Liver (tissue), 8 donors: ENCODE measurements at regions not wholly inside any gene's neighbourhood (a gene's known extent, or its start where the extent isn't known, plus 50 kb on each side); places are given as distances from the start of the nearest gene placed in this dataset.

Source experiments
- DNase-seq: peaks from one replicate; pipeline ENCODE4 v3.0.0-alpha.2; 2017; ENCODE audit warnings: low spot score
- H3K27ac ChIP-seq, 2 donors: one replicate each; pipeline ENCODE4 v1.7.0; 2013; ENCODE audit warnings: inconsistent platforms in 2 of 2, low read length in 2 of 2, control low read depth in 1 of 2, low read depth in 1 of 2, mild to moderate bottlenecking in 1 of 2
- H3K27me3 ChIP-seq, 4 donors: one replicate each; pipeline versions ENCODE4 v1.6.1 to v1.7.0; 2013; ENCODE audit warnings: low read length in 3 of 4, inconsistent platforms in 1 of 4, mild to moderate bottlenecking in 1 of 4, moderate library complexity in 1 of 4; ENCODE audit not compliant: control insufficient read depth in 4 of 4, insufficient read depth in 4 of 4
- H3K36me3 ChIP-seq, 4 donors: one replicate each; pipeline versions ENCODE4 v1.6.1 to v1.7.0; 2013; ENCODE audit warnings: low read length in 3 of 4, mild to moderate bottlenecking in 3 of 4, low read depth in 1 of 4, moderate library complexity in 1 of 4; ENCODE audit not compliant: control insufficient read depth in 4 of 4, insufficient read depth in 3 of 4
- H3K4me1 ChIP-seq, 4 donors: one replicate each; pipeline versions ENCODE4 v1.6.1 to v1.7.0; 2013; ENCODE audit warnings: low read length in 3 of 4, mild to moderate bottlenecking in 3 of 4, moderate library complexity in 1 of 4; ENCODE audit not compliant: control insufficient read depth in 4 of 4, insufficient read depth in 4 of 4
- H3K4me3 ChIP-seq, 3 donors: one replicate each; pipeline versions ENCODE4 v1.6.1 to v1.7.0; 2013; ENCODE audit warnings: low read length in 3 of 3, control low read depth in 1 of 3, low read depth in 1 of 3, mild to moderate bottlenecking in 1 of 3
- H3K9ac ChIP-seq, 2 donors: one replicate each; pipeline ENCODE4 v1.7.0; 2013; ENCODE audit warnings: low read length in 2 of 2, mild to moderate bottlenecking in 2 of 2, moderate library complexity in 2 of 2, control low read depth in 1 of 2, low read depth in 1 of 2
- H3K9me3 ChIP-seq, 4 donors: one replicate each; pipeline versions ENCODE4 v1.6.1 to v1.7.0; 2013; ENCODE audit warnings: low read length in 3 of 4; ENCODE audit not compliant: control insufficient read depth in 4 of 4
- ATF3 ChIP-seq: IDR thresholded peaks from 2 replicates; pipeline ENCODE4 v1.6.1; 2016; ENCODE audit warnings: antibody characterized with exemption
- CTCF ChIP-seq: fragments of 150-350 bp; IDR thresholded peaks from 2 replicates; pipeline ENCODE4 v1.5.1; 2017; ENCODE audit warnings: improper control_type of control experiment, low read depth, low read length; ENCODE audit not compliant: missing input control
- EGR1 ChIP-seq, 2 donors: IDR thresholded peaks; 2 replicates each; pipeline ENCODE4 v1.6.1; 2016 to 2018; ENCODE audit warnings: antibody characterized with exemption in 2 of 2, low read depth in 2 of 2
- FOXA1 ChIP-seq: IDR thresholded peaks from 2 replicates; pipeline ENCODE4 v1.6.1; 2016; ENCODE audit warnings: antibody characterized with exemption
- FOXA2 ChIP-seq: IDR thresholded peaks from 2 replicates; pipeline ENCODE4 v1.6.1; 2016; ENCODE audit warnings: antibody characterized with exemption
- GABPA ChIP-seq, 2 donors: IDR thresholded peaks in 1 of 2; conservative IDR thresholded peaks in 1 of 2; 2 replicates each; pipeline ENCODE4 v1.6.1; 2016; ENCODE audit warnings: antibody characterized with exemption in 2 of 2, mild to moderate bottlenecking in 1 of 2, moderate library complexity in 1 of 2
- HNF4A ChIP-seq, 2 donors: conservative IDR thresholded peaks; 2 replicates each; pipeline ENCODE4 v1.6.1; 2016; ENCODE audit warnings: antibody characterized with exemption in 2 of 2, mild to moderate bottlenecking in 2 of 2
- HNF4G ChIP-seq: IDR thresholded peaks from 2 replicates; pipeline ENCODE4 v1.6.1; 2016; ENCODE audit warnings: antibody characterized with exemption
- JUND ChIP-seq, 2 donors: IDR thresholded peaks; 2 replicates each; pipeline ENCODE4 v1.6.1; 2016; ENCODE audit warnings: antibody characterized with exemption in 2 of 2
- NR2F2 ChIP-seq: IDR thresholded peaks from 2 replicates; pipeline ENCODE4 v1.6.1; 2016; ENCODE audit warnings: antibody characterized with exemption
- RAD21 ChIP-seq, 2 donors: IDR thresholded peaks; 2 replicates each; pipeline ENCODE4 v1.6.1; 2016; ENCODE audit warnings: antibody characterized with exemption in 2 of 2, mild to moderate bottlenecking in 2 of 2
- REST ChIP-seq: IDR thresholded peaks from 2 replicates; pipeline ENCODE4 v1.6.1; 2016; ENCODE audit warnings: antibody characterized with exemption, mild to moderate bottlenecking
- RXRA ChIP-seq, 2 donors: IDR thresholded peaks; 2 replicates each; pipeline ENCODE4 v1.6.1; 2017 to 2018; ENCODE audit warnings: antibody characterized with exemption in 2 of 2, mild to moderate bottlenecking in 1 of 2
- SP1 ChIP-seq: IDR thresholded peaks from 2 replicates; pipeline ENCODE4 v1.6.1; 2018; ENCODE audit warnings: antibody characterized with exemption, mild to moderate bottlenecking
- TAF1 ChIP-seq: conservative IDR thresholded peaks from 2 replicates; pipeline ENCODE4 v1.6.1; 2016; ENCODE audit warnings: antibody characterized with exemption, mild to moderate bottlenecking
- YY1 ChIP-seq: IDR thresholded peaks from 2 replicates; pipeline ENCODE4 v1.6.1; 2016; ENCODE audit warnings: antibody characterized with exemption, mild to moderate bottlenecking
- WGBS: extraction: QIAGEN DNeasy Blood & Tissue Kit; methylation state at CpG from one replicate; pipeline ENCODE4 v1.1.7; 2013; 5-methylcytosine and 5-hydroxymethylcytosine counted together
- TF ChIP-seq, protein P1 (sequence below): IDR thresholded peaks from 2 replicates; pipeline ENCODE4 v1.6.1; 2016; ENCODE audit warnings: antibody characterized with exemption
- TF ChIP-seq, protein P2 (sequence below): IDR thresholded peaks from 2 replicates; pipeline ENCODE4 v1.6.1; 2016; ENCODE audit warnings: antibody characterized with exemption
- donor health status: healthy.
- donor health status: healthy.
- donor health status: healthy.
- donor health status: healthy.
- donor health status: healthy.

DNA sequence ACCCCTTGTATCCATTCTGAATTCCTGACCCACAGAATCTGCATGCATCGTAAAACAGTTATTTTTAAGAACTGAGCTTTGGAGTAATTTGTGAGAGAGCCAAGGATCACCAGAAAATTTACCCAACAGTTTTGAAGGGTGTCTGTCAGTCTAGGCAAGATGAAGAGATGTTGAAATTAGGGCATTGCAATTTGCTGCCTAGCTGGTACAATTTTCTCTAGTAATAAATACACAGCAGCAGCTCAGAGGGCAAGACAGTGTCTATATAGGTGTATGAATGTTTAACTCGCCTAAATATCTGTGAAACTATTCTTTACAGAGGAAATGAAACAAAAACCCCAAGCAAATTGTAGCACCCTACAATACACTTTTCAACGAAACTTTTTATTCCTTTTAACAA, 377.8 kb upstream of the POU3F3 start (continued):
- TF ChIP-seq YY1 (no peak), NR2F2 (no peak), EGR1 (IDR thresholded peaks at IDR 0.05; ENCODE audit: low read depth in 2 of 2) (no peak)
- TF ChIP-seq, protein P1, sequence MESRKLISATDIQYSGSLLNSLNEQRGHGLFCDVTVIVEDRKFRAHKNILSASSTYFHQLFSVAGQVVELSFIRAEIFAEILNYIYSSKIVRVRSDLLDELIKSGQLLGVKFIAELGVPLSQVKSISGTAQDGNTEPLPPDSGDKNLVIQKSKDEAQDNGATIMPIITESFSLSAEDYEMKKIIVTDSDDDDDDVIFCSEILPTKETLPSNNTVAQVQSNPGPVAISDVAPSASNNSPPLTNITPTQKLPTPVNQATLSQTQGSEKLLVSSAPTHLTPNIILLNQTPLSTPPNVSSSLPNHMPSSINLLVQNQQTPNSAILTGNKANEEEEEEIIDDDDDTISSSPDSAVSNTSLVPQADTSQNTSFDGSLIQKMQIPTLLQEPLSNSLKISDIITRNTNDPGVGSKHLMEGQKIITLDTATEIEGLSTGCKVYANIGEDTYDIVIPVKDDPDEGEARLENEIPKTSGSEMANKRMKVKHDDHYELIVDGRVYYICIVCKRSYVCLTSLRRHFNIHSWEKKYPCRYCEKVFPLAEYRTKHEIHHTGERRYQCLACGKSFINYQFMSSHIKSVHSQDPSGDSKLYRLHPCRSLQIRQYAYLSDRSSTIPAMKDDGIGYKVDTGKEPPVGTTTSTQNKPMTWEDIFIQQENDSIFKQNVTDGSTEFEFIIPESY = no peak

GRCh38 chr2:104476563-104476988, 377.3 kb upstream of the POU3F3 start:
- no peak for DNase-seq
- Histone ChIP-seq H3K36me3 (no peaks in the 10 kb centered on the region), H3K27me3 (no peaks in the 10 kb centered on the region), H3K4me3 (peak overlapping the region; percentile 35 to 58 (median 46)), H3K9ac (no peak overlapping the region), H3K27ac (no peak overlapping the region), H3K4me1 (peaks cover 2 to 27% (median 22%) of the 10 kb centered on the region in 4 donors), H3K9me3 (no peaks in the 10 kb centered on the region)
- TF ChIP-seq ATF3 (no peak), HNF4G (no peak), HNF4A (conservative IDR thresholded peaks at IDR 0.05) (peak; percentile 54 to 72), GABPA (IDR thresholded peaks at IDR 0.05 in 1 of 2, conservative IDR thresholded peaks at IDR 0.05 in 1 of 2) (no peak), FOXA2 (peak; percentile 34), YY1 (no peak), REST (no peak), CTCF (no peak), NR2F2 (no peak)
- 29% methylated on average over 4 of the region's 4 CpGs for WGBS

- H3K27ac ChIP-seq = peak overlapping the region in 1 of 2 donors; percentile 37
- 31% methylated on average over 6 of the region's 6 CpGs for WGBS
- H3K4me1 ChIP-seq = peaks cover 0 to 27% (median 21%) of the 10 kb centered on the region in 4 donors
- H3K4me3 ChIP-seq = no peak overlapping the region
- H3K27me3 ChIP-seq = no peaks in the 10 kb centered on the region
- H3K9ac ChIP-seq = no peak overlapping the region
- DNase-seq = no peak
- H3K9me3 ChIP-seq = no peaks in the 10 kb centered on the region
- H3K36me3 ChIP-seq = no peaks in the 10 kb centered on the region
- TF ChIP-seq EGR1 (IDR thresholded peaks at IDR 0.05; ENCODE audit: low read depth in 2 of 2) (peak in 1 of 2 donors; percentile 22), TAF1 (no peak), YY1 (peak; percentile 64), HNF4A (conservative IDR thresholded peaks at IDR 0.05) (peak; percentile 79 to 86), NR2F2 (peak; percentile 31), RAD21 (IDR thresholded peaks at IDR 0.05) (peak; percentile 36 to 42), HNF4G (no peak), SP1 (peak; percentile 67), JUND (IDR thresholded peaks at IDR 0.05) (peak in 1 of 2 donors; percentile 54), FOXA2 (peak; percentile 64), CTCF (no peak), RXRA (IDR thresholded peaks at IDR 0.05) (peak; percentile 60 to 87), GABPA (IDR thresholded peaks at IDR 0.05 in 1 of 2, conservative IDR thresholded peaks at IDR 0.05 in 1 of 2) (no peak), ATF3 (no peak), FOXA1 (peak; percentile 78)
- TF ChIP-seq, protein P2, sequence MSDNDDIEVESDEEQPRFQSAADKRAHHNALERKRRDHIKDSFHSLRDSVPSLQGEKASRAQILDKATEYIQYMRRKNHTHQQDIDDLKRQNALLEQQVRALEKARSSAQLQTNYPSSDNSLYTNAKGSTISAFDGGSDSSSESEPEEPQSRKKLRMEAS = peak; percentile 82
These were observed 372.6 kb upstream of the POU3F3 start for GRCh38 chr2:104481341-104481740.
